NB4 (cell line): ENCODE measurements at regions not wholly inside any gene's neighbourhood (a gene's known extent, or its start where the extent isn't known, plus 50 kb on each side); places are given as distances from the start of the nearest gene placed in this dataset.
"Not testable (repeated sequence)": the region's sequence is repeated elsewhere in the genome, so short reads cannot be mapped to it uniquely, and the experiment has no call there.

ENCODE experiments used
- DNase-seq: peaks from one replicate; pipeline ENCODE4 v3.0.0; 2010; ENCODE audit warnings: low read depth
- H3K4me3 ChIP-seq: one replicate; pipeline ENCODE4 v1.5.1; 2011; ENCODE audit warnings: mild to moderate bottlenecking, low read depth, low read length, moderate library complexity
- MYC ChIP-seq: IDR thresholded peaks from 2 replicates; pipeline ENCODE4 v1.6.1; 2011; ENCODE audit warnings: low read depth, low read length
- POLR2A ChIP-seq: IDR thresholded peaks from 2 replicates; pipeline ENCODE4 v1.6.1; 2011; ENCODE audit warnings: mild to moderate bottlenecking; ENCODE audit not compliant: insufficient read length; ENCODE audit errors: extremely low read depth
- TF ChIP-seq, protein P1 (sequence below): IDR thresholded peaks from one replicate; pipeline ENCODE4 v1.5.1; 2012; ENCODE audit warnings: low read depth, low read length
- TF ChIP-seq, protein P2 (sequence below): IDR thresholded peaks from 2 replicates; pipeline ENCODE4 v1.6.1; 2011; ENCODE audit warnings: low read depth, low read length

DNA sequence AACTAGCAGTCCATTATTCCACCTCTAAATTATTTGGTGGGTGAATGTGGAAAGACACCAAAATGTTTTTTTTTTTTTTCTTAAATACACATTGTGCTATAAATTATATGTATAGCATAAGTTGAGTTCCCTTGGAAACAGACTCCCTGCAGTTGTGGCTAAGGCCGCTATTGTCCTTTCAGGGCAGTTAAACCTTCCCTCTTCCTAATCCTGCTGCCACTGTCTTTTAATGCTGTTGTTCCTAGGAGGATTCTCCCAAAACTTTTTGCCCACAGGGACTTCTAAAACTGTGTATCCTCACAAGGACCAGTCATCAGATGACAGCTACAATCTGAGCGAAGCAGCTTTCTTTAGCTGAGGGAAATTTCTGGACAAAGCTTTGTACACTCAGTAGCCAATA, 478.9 kb upstream of the CHORDC1 start:
- no peak overlapping the region for H3K4me3 ChIP-seq
- DNase-seq: no peak
- no peak for TF ChIP-seq POLR2A
- TF ChIP-seq, protein P1, sequence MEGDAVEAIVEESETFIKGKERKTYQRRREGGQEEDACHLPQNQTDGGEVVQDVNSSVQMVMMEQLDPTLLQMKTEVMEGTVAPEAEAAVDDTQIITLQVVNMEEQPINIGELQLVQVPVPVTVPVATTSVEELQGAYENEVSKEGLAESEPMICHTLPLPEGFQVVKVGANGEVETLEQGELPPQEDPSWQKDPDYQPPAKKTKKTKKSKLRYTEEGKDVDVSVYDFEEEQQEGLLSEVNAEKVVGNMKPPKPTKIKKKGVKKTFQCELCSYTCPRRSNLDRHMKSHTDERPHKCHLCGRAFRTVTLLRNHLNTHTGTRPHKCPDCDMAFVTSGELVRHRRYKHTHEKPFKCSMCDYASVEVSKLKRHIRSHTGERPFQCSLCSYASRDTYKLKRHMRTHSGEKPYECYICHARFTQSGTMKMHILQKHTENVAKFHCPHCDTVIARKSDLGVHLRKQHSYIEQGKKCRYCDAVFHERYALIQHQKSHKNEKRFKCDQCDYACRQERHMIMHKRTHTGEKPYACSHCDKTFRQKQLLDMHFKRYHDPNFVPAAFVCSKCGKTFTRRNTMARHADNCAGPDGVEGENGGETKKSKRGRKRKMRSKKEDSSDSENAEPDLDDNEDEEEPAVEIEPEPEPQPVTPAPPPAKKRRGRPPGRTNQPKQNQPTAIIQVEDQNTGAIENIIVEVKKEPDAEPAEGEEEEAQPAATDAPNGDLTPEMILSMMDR: no peak
- no peak for TF ChIP-seq MYC
- TF ChIP-seq, protein P2, sequence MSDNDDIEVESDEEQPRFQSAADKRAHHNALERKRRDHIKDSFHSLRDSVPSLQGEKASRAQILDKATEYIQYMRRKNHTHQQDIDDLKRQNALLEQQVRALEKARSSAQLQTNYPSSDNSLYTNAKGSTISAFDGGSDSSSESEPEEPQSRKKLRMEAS: no peak

DNA sequence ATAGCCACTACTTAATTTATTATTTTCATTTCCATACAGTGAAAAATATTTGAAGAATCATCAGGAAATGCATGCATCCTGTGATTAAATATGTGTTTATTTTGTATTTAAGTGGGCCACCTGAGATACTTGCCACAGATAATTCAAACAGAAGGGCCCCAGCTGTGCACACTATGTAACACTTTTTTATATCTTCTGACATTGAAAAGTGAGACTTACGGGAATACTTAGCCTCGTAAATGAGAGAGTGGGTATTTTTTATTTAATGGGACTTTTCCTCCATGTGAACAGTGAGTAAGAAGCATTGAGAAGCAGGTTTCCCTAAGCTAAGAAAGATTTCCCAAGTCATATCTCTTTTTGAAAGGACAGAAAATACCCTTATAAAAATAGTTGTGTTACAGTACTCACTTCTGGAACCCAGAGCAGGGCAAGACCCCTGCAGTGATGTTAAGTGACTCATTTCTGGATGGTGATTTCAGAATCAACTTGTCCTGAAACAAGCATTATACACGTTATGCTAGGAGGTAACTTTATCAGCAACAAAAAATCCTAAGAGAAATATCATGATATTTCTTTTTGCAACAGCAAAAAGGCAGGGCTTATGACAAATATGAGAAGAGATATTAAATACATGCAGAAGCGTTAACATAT, 478.1 kb upstream of the CHORDC1 start:
- H3K4me3 ChIP-seq: no peak overlapping the region
- DNase-seq: no peak
- TF ChIP-seq, protein P2: no peak
- TF ChIP-seq POLR2A: no peak
- no peak for TF ChIP-seq MYC
- TF ChIP-seq, protein P1: no peak

DNA sequence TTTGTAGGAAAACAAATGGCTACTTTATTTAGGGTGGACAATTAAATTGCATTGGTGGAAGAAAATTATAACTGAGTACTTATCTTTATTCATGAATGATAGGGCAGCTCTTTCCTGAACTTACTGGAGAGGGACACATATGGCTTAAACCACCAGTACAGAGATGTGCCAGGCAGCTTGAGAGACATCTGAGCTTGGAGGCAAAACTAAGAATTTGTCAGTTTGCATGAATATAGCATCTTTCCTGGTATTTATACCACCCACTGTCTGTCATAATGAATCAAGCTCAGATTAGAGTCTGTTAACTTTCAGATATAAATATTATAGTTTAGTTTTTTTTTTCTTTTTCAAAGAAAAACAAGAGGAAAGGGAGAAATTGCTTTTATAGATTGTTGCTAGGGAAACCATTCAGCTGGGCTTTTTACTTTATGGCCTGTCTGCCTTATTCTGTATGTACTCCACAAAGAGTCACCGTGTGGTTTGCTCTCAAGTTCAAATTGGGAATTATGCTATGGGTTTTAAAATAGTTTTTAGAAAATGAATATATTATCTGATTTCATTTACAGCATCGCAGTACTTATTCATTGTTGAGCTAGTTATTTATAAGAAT, 477.0 kb upstream of the CHORDC1 start:
- DNase-seq: no peak
- no peak overlapping the region for H3K4me3 ChIP-seq
- TF ChIP-seq MYC (no peak), POLR2A (no peak)
- TF ChIP-seq, protein P1: no peak

DNA sequence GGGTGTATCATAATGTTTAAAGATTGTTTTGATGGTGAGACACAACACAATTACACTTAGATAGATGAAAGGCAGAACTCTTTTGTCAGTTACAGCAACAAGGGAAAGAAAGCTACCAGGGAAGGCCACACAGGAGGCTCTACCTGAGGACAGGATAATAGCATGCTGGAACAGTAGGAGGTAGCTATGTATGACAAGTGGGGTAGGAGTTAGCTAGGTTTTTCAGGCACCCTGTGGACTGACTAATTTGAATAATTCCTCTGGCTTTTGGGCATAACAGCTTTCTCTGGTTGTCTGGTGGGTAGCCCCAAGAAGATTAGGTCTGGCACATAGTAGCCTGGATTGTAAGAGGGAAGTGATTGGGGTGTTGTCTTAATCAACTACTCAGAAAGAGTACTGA, 475.4 kb upstream of the CHORDC1 start:
- H3K4me3 ChIP-seq: no peak overlapping the region
- DNase-seq: no peak
- TF ChIP-seq, protein P2: no peak
- TF ChIP-seq, protein P1: no peak
- TF ChIP-seq POLR2A: no peak
- no peak for TF ChIP-seq MYC

DNA sequence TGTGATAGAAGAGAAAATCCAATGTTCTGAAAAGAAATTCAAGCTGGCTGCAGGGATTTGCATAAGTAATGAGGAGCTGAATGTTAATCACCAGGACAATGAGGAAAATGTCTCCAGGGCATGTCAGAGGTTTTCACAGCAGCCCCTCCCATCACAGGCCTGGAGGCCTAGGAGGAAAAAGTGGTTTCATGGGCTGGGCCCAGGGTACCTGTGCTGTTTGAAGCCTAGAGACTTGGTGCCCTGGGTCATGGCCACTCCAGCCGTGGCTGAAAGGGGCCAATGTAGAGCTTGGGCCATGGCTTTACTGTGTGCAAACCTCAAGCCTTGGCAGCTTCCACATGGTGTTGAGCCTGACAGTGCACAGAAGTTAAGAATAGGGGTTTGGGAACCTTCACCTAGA, 452.6 kb upstream of the CHORDC1 start:
- not testable (repeated sequence) for DNase-seq, H3K4me3 ChIP-seq

DNA sequence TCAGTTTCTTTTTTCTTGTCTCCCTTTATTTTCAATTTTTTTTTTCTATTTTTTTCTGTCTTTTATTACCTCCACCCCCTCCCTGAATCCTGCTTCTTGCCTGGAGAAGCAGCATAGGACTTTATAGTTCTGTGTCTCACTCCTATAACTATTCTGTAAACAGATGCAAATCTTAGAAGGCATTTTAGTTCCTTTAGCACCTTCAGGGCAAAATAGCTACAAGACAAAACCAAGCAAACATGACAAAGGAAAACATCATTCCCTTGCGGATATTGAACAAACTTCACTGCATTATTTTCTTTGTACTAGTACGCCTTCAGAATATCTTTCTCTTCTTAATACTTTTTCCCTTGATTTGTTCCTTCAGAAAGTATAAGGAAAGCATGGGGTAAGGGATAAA, 446.2 kb upstream of the CHORDC1 start:
- H3K4me3 ChIP-seq: no peak overlapping the region
- no peak for TF ChIP-seq MYC
- TF ChIP-seq, protein P2: no peak
- TF ChIP-seq POLR2A: no peak
- TF ChIP-seq, protein P1: no peak
- DNase-seq: no peak
